ENCODE measurements at regions not wholly inside any gene's neighbourhood (a gene's known extent, or its start where the extent isn't known, plus 50 kb on each side); places are given as distances from the start of the nearest gene placed in this dataset.

GRCh38 chr5:52707616-52708015 is 80.1 kb upstream of the ITGA1 start:
- Mint-ChIP-seq H3K9me3 (no peaks in the 10 kb centered on the region), H3K27me3 (ENCODE audit: low read depth) (no peaks in the 10 kb centered on the region), H3K4me3 (no peak overlapping the region), H3K36me3 (ENCODE audit: low read depth) (peaks cover 1% of the 10 kb centered on the region), H3K4me1 (ENCODE audit: low read depth) (peaks cover 55% of the 10 kb centered on the region), H3K27ac (peak overlapping the region; percentile 2)

- Mint-ChIP-seq H3K9me3 (no peaks in the 10 kb centered on the region), H3K4me3 (no peak overlapping the region), H3K4me1 (ENCODE audit: low read depth) (peaks cover 56% of the 10 kb centered on the region), H3K36me3 (ENCODE audit: low read depth) (peaks cover 4% of the 10 kb centered on the region), H3K27me3 (ENCODE audit: low read depth) (no peaks in the 10 kb centered on the region), H3K27ac (no peak overlapping the region)
Measured at GRCh38 chr5:52708463-52708862, 79.3 kb upstream of the ITGA1 start.

GRCh38 chr5:52709167-52709925 is 78.4 kb upstream of the ITGA1 start:
- peaks cover 52% of the 10 kb centered on the region for H3K4me1 Mint-ChIP-seq (ENCODE audit: low read depth)

GRCh38 chr5:52710310-52710971 is 77.3 kb upstream of the ITGA1 start:
- Mint-ChIP-seq H3K9me3 (peaks cover 7% of the 10 kb centered on the region), H3K27ac (peak overlapping the region; percentile 69), H3K27me3 (ENCODE audit: low read depth) (no peaks in the 10 kb centered on the region), H3K36me3 (ENCODE audit: low read depth) (peaks cover 5% of the 10 kb centered on the region), H3K4me3 (peak overlapping the region; percentile 33), H3K4me1 (ENCODE audit: low read depth) (peaks cover 51% of the 10 kb centered on the region)

More at GRCh38 chr5:52709167-52709925, 78.4 kb upstream of the ITGA1 start:
- Mint-ChIP-seq H3K27ac (peak overlapping the region; percentile 69), H3K36me3 (ENCODE audit: low read depth) (peaks cover 4% of the 10 kb centered on the region), H3K4me3 (no peak overlapping the region), H3K9me3 (no peaks in the 10 kb centered on the region), H3K27me3 (ENCODE audit: low read depth) (no peaks in the 10 kb centered on the region)

- no peak overlapping the region for H3K4me3 Mint-ChIP-seq
- no peak overlapping the region for H3K27ac Mint-ChIP-seq
- H3K36me3 Mint-ChIP-seq (ENCODE audit: low read depth): peaks cover 9% of the 10 kb centered on the region
- no peaks in the 10 kb centered on the region for H3K27me3 Mint-ChIP-seq (ENCODE audit: low read depth)
- H3K4me1 Mint-ChIP-seq (ENCODE audit: low read depth): peaks cover 45% of the 10 kb centered on the region
- H3K9me3 Mint-ChIP-seq: peaks cover 12% of the 10 kb centered on the region
Measured at GRCh38 chr5:52710972-52711596, 76.6 kb upstream of the ITGA1 start.

GRCh38 chr5:52712354-52712753 is 75.4 kb upstream of the ITGA1 start:
- H3K4me1 Mint-ChIP-seq (ENCODE audit: low read depth): peaks cover 38% of the 10 kb centered on the region
- peaks cover 17% of the 10 kb centered on the region for H3K36me3 Mint-ChIP-seq (ENCODE audit: low read depth)
- no peaks in the 10 kb centered on the region for H3K27me3 Mint-ChIP-seq (ENCODE audit: low read depth)
- no peak overlapping the region for H3K27ac Mint-ChIP-seq
- H3K9me3 Mint-ChIP-seq: peaks cover 20% of the 10 kb centered on the region
- no peak overlapping the region for H3K4me3 Mint-ChIP-seq

GRCh38 chr5:52725065-52725746 is 62.5 kb upstream of the ITGA1 start:
- Mint-ChIP-seq H3K4me3 (peak overlapping the region; percentile 78), H3K4me1 (ENCODE audit: low read depth) (peaks cover 55% of the 10 kb centered on the region), H3K27me3 (ENCODE audit: low read depth) (no peaks in the 10 kb centered on the region), H3K9me3 (peaks cover 16% of the 10 kb centered on the region), H3K36me3 (ENCODE audit: low read depth) (peaks cover 20% of the 10 kb centered on the region), H3K27ac (peak overlapping the region; percentile 92)

GRCh38 chr5:52725808-52726207 is 61.9 kb upstream of the ITGA1 start:
- H3K4me1 Mint-ChIP-seq (ENCODE audit: low read depth): peaks cover 56% of the 10 kb centered on the region
- H3K4me3 Mint-ChIP-seq: peak overlapping the region; percentile 78
- H3K36me3 Mint-ChIP-seq (ENCODE audit: low read depth): peaks cover 19% of the 10 kb centered on the region
- peaks cover 15% of the 10 kb centered on the region for H3K9me3 Mint-ChIP-seq
- no peaks in the 10 kb centered on the region for H3K27me3 Mint-ChIP-seq (ENCODE audit: low read depth)
- H3K27ac Mint-ChIP-seq: peak overlapping the region; percentile 92

GRCh38 chr5:52727020-52727419 is 60.7 kb upstream of the ITGA1 start:
- H3K36me3 Mint-ChIP-seq (ENCODE audit: low read depth): peaks cover 23% of the 10 kb centered on the region
- no peaks in the 10 kb centered on the region for H3K27me3 Mint-ChIP-seq (ENCODE audit: low read depth)
- peak overlapping the region; percentile 55 for H3K4me3 Mint-ChIP-seq
- peaks cover 20% of the 10 kb centered on the region for H3K9me3 Mint-ChIP-seq
- peaks cover 58% of the 10 kb centered on the region for H3K4me1 Mint-ChIP-seq (ENCODE audit: low read depth)
- H3K27ac Mint-ChIP-seq: peak overlapping the region; percentile 78

- H3K27me3 Mint-ChIP-seq (ENCODE audit: low read depth): no peaks in the 10 kb centered on the region
- H3K4me3 Mint-ChIP-seq: no peak overlapping the region
- H3K27ac Mint-ChIP-seq: no peak overlapping the region
- H3K36me3 Mint-ChIP-seq (ENCODE audit: low read depth): peaks cover 25% of the 10 kb centered on the region
- peaks cover 59% of the 10 kb centered on the region for H3K4me1 Mint-ChIP-seq (ENCODE audit: low read depth)
- peaks cover 24% of the 10 kb centered on the region for H3K9me3 Mint-ChIP-seq
Measured at GRCh38 chr5:52727576-52727975, 60.1 kb upstream of the ITGA1 start.

- Mint-ChIP-seq H3K9me3 (peaks cover 24% of the 10 kb centered on the region), H3K36me3 (ENCODE audit: low read depth) (peaks cover 21% of the 10 kb centered on the region), H3K4me3 (no peak overlapping the region), H3K27ac (no peak overlapping the region), H3K4me1 (ENCODE audit: low read depth) (peaks cover 56% of the 10 kb centered on the region), H3K27me3 (ENCODE audit: low read depth) (no peaks in the 10 kb centered on the region)
Measured at GRCh38 chr5:52728224-52728623, 59.5 kb upstream of the ITGA1 start.

GRCh38 chr5:52728686-52729085 is 59.0 kb upstream of the ITGA1 start:
- Mint-ChIP-seq H3K9me3 (peaks cover 24% of the 10 kb centered on the region), H3K4me1 (ENCODE audit: low read depth) (peaks cover 56% of the 10 kb centered on the region), H3K36me3 (ENCODE audit: low read depth) (peaks cover 21% of the 10 kb centered on the region)

GRCh38 chr5:52731274-52732027 is 56.3 kb upstream of the ITGA1 start:
- Mint-ChIP-seq H3K27ac (no peak overlapping the region), H3K27me3 (ENCODE audit: low read depth) (no peaks in the 10 kb centered on the region), H3K36me3 (ENCODE audit: low read depth) (peaks cover 20% of the 10 kb centered on the region), H3K4me3 (no peak overlapping the region), H3K9me3 (peaks cover 19% of the 10 kb centered on the region), H3K4me1 (ENCODE audit: low read depth) (peaks cover 33% of the 10 kb centered on the region)

More at GRCh38 chr5:52728686-52729085, 59.0 kb upstream of the ITGA1 start:
- no peaks in the 10 kb centered on the region for H3K27me3 Mint-ChIP-seq (ENCODE audit: low read depth)
- H3K4me3 Mint-ChIP-seq: no peak overlapping the region
- no peak overlapping the region for H3K27ac Mint-ChIP-seq

GRCh38 chr5:52734557-52734956 is 53.2 kb upstream of the ITGA1 start:
- H3K4me3 Mint-ChIP-seq: no peak overlapping the region
- H3K36me3 Mint-ChIP-seq (ENCODE audit: low read depth): peaks cover 29% of the 10 kb centered on the region
- H3K27me3 Mint-ChIP-seq (ENCODE audit: low read depth): no peaks in the 10 kb centered on the region
- H3K27ac Mint-ChIP-seq: no peak overlapping the region
- peaks cover 21% of the 10 kb centered on the region for H3K4me1 Mint-ChIP-seq (ENCODE audit: low read depth)
- H3K9me3 Mint-ChIP-seq: peaks cover 31% of the 10 kb centered on the region
